Effector memory CD8-positive, alpha-beta T cell (primary cell): ENCODE measurements at regions not wholly inside any gene's neighbourhood (a gene's known extent, or its start where the extent isn't known, plus 50 kb on each side); places are given as distances from the start of the nearest gene placed in this dataset.

ENCODE experiments used
- ATAC-seq: fragments of 150-1000 bp; cut with Tn5 transposase; replicated peaks from 2 replicates; pipeline ENCODE4 v1.10.0; 2021; ENCODE audit warnings: mild to moderate bottlenecking, moderate library complexity
- DNase-seq, 3 experiments: peaks; one replicate each; pipeline ENCODE4 v3.0.0; 2021
- H3K27ac Mint-ChIP-seq, 2 donors: one replicate each; pipeline ENCODE4 v1.8.0; 2022; ENCODE audit warnings: mild to moderate bottlenecking in 2 of 2, mixed read lengths in 2 of 2, moderate library complexity in 2 of 2
- H3K27me3 Mint-ChIP-seq, 2 donors: one replicate each; pipeline ENCODE4 v1.8.0; 2022; ENCODE audit warnings: mixed read lengths in 2 of 2
- H3K36me3 Mint-ChIP-seq: one replicate; pipeline ENCODE4 v1.8.0; 2022; ENCODE audit warnings: mild to moderate bottlenecking, moderate library complexity, mixed read lengths; ENCODE audit not compliant: insufficient read depth
- H3K4me1 Mint-ChIP-seq, 2 donors: one replicate each; pipeline ENCODE4 v1.8.0; 2022; ENCODE audit warnings: low read depth in 2 of 2, mixed read lengths in 2 of 2
- H3K4me3 Mint-ChIP-seq, 2 donors: one replicate each; pipeline ENCODE4 v1.8.0; 2022; ENCODE audit warnings: mild to moderate bottlenecking in 2 of 2, mixed read lengths in 2 of 2, moderate library complexity in 2 of 2
- H3K9me3 Mint-ChIP-seq, 2 donors: one replicate each; pipeline ENCODE4 v1.8.0; 2022; ENCODE audit warnings: mixed read lengths in 2 of 2

DNA sequence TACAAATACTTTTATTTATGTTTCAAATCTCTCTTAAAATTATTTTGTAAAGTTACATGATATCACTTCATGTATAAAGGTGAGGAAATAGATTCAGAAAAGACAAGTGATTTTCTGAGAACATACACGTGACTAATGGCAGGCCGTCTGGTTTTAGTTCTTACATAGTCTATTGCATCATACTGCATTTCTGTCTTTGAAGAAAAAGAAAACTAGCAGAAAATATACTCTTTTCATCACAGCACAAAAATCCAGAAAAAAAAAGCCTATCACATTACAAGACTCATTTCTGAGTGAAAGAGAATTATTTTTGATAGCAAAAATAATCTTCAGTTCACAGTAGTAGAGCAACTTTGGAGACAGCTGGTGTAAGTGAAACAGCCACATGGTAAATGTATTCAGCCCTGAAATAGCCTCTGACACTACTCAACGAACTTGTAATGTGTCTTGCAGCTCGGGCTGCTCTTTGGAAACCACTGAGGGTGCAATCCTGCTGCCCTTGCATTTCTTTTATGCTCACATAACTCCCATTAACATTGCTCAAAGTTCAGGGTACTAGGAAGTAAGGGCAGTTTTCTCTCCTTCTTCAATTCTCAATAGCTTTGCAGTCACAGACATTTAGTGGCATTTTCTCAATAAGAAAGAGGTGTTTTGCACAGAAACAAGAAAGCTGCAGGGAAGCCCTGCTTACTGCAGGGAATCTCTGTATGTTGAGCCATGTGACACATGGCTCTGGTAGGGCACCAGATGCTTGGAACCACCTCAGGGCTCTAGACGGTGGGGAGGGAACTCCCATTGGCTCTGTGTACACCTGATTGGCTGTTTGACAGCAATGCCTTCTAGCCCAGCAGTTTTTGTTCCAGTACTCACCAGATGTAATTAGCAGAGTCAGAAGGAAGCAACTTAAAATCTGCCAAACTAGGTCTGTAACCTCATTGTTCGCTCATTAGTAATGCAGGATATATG, 845.3 kb upstream of the PTPRD start:
- DNase-seq (no peak), ATAC-seq (no peak)
- no peak overlapping the region for H3K27ac Mint-ChIP-seq
- H3K4me1 Mint-ChIP-seq, result no peaks in the 10 kb centered on the region
- no peaks in the 10 kb centered on the region for H3K36me3 Mint-ChIP-seq
- peaks cover 5 to 6% of the 10 kb centered on the region in 2 donors for H3K9me3 Mint-ChIP-seq
- no peaks in the 10 kb centered on the region for H3K27me3 Mint-ChIP-seq
- no peak overlapping the region for H3K4me3 Mint-ChIP-seq

DNA sequence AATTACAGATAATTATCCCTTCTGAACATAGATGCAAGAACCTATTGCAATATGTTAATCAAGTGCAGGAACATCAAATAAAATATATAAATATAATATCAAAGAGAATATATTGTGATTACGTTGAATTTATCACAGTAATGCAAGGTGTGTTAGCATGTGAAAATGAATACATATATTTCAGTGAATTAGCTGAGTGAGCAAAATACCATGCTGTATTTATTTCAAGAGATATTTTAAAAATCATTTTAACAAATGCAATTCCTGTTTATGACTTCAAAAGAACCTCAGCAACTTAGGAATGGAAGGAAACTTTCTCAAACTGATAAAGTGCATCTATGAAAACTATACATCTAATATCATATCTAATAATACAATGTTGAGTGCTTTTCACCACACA, 856.9 kb upstream of the PTPRD start:
- ATAC-seq (no peak), DNase-seq (no peak)
- no peaks in the 10 kb centered on the region for H3K27me3 Mint-ChIP-seq
- H3K4me3 Mint-ChIP-seq, result no peak overlapping the region
- no peaks in the 10 kb centered on the region for H3K4me1 Mint-ChIP-seq
- peaks cover 0 to 3% of the 10 kb centered on the region in 2 donors for H3K9me3 Mint-ChIP-seq
- no peak overlapping the region for H3K27ac Mint-ChIP-seq
- no peaks in the 10 kb centered on the region for H3K36me3 Mint-ChIP-seq

DNA sequence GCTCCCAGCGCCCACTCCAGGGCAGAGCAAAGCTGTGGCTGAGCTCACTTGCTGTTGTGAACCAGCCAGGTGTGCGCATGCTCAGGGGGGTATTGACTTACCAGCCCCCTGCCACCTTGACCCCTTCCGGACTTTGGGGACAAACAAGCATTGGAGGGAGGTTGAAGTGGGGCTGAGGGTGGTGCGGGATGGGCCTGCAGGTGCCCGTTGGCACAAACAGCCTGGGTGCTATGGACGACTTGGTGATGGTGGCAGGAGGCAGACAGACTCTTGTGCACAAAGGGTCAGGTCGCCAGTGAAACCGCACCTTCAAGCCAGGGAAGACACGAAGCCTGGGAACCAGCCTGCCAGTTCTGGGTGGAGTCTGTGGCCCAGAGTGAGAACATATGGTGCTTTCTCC, 858.5 kb upstream of the PTPRD start:
- ATAC-seq (no peak), DNase-seq (no peak)
- no peak overlapping the region for H3K4me3 Mint-ChIP-seq
- no peaks in the 10 kb centered on the region for H3K4me1 Mint-ChIP-seq
- no peak overlapping the region for H3K27ac Mint-ChIP-seq
- H3K36me3 Mint-ChIP-seq, result no peaks in the 10 kb centered on the region
- no peaks in the 10 kb centered on the region for H3K27me3 Mint-ChIP-seq
- H3K9me3 Mint-ChIP-seq, result peaks cover 0 to 4% of the 10 kb centered on the region in 2 donors

DNA sequence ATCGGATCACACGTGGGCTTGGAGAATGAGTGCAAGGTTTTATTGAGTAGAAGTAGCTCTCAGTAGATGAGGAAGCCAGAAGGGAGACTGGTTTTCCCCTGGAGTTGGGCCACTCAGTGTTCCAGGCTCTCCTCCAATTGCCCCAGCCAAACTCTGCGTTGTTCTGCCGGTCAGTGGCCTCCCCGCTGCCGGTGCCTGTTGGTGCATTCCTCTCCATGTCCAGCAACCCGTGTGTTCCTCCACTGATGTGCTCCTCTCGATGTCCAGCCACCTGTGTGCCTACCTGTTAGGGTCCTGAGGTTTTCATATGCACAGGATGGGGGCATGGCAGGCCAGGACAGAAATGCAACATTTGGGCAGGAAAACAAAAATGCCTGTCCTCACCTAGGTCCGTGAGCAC, 888.0 kb upstream of the PTPRD start:
- DNase-seq, result no peak
- Mint-ChIP-seq H3K27ac (no peak overlapping the region), H3K9me3 (peaks cover 8 to 10% of the 10 kb centered on the region in 2 donors), H3K27me3 (no peaks in the 10 kb centered on the region), H3K36me3 (no peaks in the 10 kb centered on the region), H3K4me1 (no peaks in the 10 kb centered on the region), H3K4me3 (no peak overlapping the region)
- no peak for ATAC-seq

DNA sequence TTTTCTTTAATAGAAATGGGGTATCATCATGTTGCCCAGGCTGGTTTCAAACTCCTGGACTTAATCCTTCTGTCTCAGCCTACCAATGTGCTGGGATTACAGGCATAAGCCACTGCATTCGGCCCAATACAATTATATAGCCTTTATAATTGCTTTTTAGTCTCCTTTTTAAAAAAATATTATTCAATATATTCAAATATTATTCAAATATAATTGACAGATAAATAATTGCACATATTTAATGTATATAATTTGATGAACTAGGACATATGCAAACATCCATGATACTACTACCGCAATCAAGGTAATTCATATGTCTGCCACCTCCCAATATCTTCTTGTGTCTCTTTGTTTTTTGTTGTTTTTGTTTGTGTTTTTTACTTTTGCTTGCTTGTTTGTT, 894.2 kb upstream of the PTPRD start:
- Mint-ChIP-seq H3K4me1 (no peaks in the 10 kb centered on the region), H3K9me3 (peaks cover 12 to 16% of the 10 kb centered on the region in 2 donors), H3K27me3 (no peaks in the 10 kb centered on the region), H3K4me3 (no peak overlapping the region), H3K36me3 (no peaks in the 10 kb centered on the region), H3K27ac (no peak overlapping the region)
- no peak for ATAC-seq
- DNase-seq, result no peak

DNA sequence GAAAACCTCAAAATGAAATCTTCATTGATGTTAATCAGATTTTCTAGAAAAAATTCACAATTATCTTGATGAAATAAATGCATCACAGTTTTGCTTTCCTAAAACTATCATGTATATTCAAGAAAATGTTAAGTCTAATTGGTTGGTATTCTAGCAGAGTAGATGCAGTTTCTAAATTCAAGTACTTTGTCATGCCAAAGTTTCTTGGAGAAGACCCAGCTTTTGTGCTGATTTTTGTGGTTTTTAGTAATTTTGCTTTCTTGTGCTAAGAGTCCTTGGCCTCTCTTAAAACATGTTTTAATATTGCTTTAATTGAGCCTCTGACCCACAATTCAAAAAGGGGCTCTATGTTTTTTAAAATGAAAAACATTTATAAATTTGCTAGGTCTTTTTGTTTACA, 924.8 kb upstream of the PTPRD start:
- DNase-seq, result no peak
- ATAC-seq, result no peak
- Mint-ChIP-seq H3K4me1 (no peaks in the 10 kb centered on the region), H3K27me3 (no peaks in the 10 kb centered on the region), H3K9me3 (peaks cover 0 to 4% of the 10 kb centered on the region in 2 donors), H3K27ac (no peak overlapping the region), H3K36me3 (no peaks in the 10 kb centered on the region), H3K4me3 (no peak overlapping the region)

DNA sequence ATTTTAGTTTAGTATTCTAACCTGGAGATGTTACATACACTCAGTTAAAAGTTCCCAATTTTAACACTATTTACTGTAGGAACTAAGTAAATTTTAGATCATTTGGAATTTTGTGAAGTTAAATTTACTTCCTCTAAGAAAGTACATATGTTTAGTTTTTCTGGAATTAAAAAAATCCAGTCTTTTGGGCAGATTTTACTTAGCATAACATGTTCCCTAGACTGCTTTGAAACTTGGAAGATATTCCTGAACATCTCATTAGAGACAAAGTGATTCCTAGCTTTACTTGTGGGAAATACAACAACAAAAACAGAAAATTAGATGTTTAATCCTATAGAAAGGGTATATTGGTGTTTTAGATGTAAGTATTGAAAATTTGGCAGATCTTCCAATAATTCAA, 930.0 kb upstream of the PTPRD start:
- H3K4me1 Mint-ChIP-seq, result no peaks in the 10 kb centered on the region
- H3K4me3 Mint-ChIP-seq, result no peak overlapping the region
- no peaks in the 10 kb centered on the region for H3K36me3 Mint-ChIP-seq
- H3K27me3 Mint-ChIP-seq, result no peaks in the 10 kb centered on the region
- no peak for ATAC-seq
- peaks cover 0 to 2% of the 10 kb centered on the region in 2 donors for H3K9me3 Mint-ChIP-seq
- H3K27ac Mint-ChIP-seq, result no peak overlapping the region
- DNase-seq, result no peak

DNA sequence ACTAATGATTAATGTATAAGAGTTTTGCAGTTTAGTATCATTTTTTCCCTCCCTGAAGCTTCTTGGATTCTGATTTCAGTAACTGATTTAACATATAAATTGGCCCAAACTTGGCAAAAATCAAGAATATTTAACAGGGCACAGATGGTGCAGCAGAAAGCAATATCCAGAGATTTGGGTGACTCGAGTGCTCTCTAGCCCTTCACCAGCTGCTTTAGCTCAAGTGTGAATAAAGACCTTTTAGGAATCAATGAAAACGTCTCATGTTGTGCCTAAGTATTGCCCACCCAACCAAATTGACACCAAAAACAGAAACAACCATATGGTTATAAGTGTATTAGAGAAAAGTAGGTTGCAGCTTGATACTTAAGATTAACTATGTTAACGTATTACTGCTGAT, 933.4 kb upstream of the PTPRD start:
- no peaks in the 10 kb centered on the region for H3K27me3 Mint-ChIP-seq
- no peak overlapping the region for H3K27ac Mint-ChIP-seq
- H3K4me1 Mint-ChIP-seq, result no peaks in the 10 kb centered on the region
- DNase-seq (no peak), ATAC-seq (no peak)
- H3K9me3 Mint-ChIP-seq, result peaks cover 0 to 2% of the 10 kb centered on the region in 2 donors
- no peaks in the 10 kb centered on the region for H3K36me3 Mint-ChIP-seq
- no peak overlapping the region for H3K4me3 Mint-ChIP-seq

DNA sequence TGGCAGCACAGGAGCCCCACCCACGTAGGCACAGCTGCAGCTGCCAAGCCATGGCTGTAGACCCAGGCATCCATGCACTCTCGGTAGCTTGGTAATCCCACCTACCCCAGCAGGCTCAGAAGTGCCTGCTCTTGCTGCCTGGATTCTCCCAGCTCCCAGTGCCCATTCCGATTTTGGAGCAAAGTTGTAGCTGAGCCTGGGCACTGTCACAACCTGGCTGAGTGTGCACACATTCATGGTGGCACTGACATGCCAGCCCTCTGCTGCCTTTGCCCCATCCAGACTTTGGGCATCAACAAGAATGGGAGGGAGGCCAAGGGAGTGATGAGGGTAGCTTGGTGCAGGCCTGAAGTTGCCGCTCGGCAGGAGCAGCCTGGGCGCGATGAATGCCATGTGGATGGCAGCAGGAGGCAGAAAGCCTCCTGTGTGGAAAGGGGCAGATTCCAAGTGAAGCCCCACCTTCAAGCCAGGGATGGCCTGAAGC, 936.6 kb upstream of the PTPRD start:
- ATAC-seq (no peak), DNase-seq (no peak)
- Mint-ChIP-seq H3K27ac (no peak overlapping the region), H3K4me3 (no peak overlapping the region), H3K9me3 (peaks cover 3 to 7% of the 10 kb centered on the region in 2 donors), H3K27me3 (no peaks in the 10 kb centered on the region), H3K4me1 (no peaks in the 10 kb centered on the region), H3K36me3 (no peaks in the 10 kb centered on the region)

DNA sequence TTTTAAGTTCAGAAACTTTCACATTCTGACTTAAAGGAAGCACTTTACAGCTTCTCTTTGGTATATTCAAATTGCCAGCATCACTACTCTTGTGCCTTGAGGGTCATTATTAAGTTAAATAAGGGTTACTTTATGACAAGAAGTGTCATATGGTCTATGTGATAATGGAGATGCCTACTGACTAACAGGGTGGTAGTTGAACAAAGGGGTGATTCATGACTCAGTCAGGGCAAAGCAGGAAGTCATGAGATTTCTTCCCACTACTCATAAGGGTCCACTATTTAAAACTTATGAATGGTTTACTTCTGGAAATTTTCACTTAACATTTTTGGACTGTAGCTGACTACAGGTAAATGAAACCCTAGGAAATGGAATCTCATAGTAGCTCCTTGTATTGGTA, 938.3 kb upstream of the PTPRD start:
- Mint-ChIP-seq H3K36me3 (no peaks in the 10 kb centered on the region), H3K9me3 (peaks cover 4 to 7% of the 10 kb centered on the region in 2 donors), H3K4me3 (no peak overlapping the region), H3K27me3 (no peaks in the 10 kb centered on the region), H3K4me1 (no peaks in the 10 kb centered on the region), H3K27ac (no peak overlapping the region)
- DNase-seq (no peak), ATAC-seq (no peak)

DNA sequence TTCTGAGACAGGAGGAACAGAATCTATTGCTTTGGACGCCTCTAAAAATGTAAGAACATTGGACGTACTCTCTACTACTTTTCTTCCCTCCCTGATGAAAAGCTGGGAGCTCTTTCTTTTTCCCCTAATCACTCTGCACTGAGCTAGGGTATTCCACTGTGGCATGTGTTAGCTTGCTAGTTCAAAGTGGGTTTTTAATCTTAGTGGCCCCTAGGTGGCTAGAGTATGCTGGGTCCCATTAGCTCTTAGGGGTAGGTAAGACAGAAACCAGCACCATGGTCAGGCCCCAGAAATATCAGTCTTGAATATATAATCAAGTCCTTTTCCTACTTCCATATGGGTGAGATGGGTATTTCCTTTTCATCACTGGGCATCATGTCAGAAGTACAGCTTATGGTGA, 945.2 kb upstream of the PTPRD start:
- Mint-ChIP-seq H3K27ac (no peak overlapping the region), H3K4me3 (no peak overlapping the region), H3K27me3 (no peaks in the 10 kb centered on the region), H3K4me1 (no peaks in the 10 kb centered on the region), H3K9me3 (peaks cover 6 to 19% of the 10 kb centered on the region in 2 donors), H3K36me3 (no peaks in the 10 kb centered on the region)
- DNase-seq (no peak), ATAC-seq (no peak)

DNA sequence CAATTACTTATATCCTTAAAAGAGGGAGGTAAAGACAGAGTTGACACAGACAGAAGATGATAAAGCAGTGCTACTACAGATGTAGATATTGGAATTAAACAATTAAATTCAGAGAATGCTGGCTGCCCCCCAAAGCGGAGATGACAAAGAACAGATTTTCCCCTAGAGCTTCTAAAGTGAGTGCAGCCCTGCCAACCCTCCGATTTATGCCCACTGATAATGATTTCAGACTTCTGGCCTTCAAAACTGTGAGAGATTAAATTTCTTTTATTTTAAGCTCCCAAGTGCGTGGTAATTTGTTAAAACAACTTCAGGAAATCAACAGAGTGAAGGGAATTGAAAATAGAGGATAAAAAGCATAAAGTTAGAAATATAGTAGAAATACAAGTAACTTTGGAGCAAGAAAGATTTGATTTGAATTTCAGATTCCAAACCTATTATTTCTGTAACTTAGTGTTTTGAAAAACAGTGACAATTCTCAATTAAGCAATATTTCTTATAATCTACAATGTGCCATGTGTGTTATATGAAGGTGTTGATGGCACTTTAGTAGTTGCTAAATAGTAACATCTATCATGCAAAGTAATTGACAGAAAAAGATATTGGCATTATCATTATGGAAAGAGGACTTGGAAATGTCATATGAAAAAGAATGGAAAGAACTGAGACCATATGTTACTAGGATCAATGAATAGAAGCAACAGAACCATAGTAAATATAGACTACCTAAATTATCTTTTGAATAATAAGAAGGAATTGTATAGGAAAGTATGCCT, 946.4 kb upstream of the PTPRD start:
- Mint-ChIP-seq H3K4me1 (no peaks in the 10 kb centered on the region), H3K27me3 (no peaks in the 10 kb centered on the region), H3K9me3 (peaks cover 7 to 19% of the 10 kb centered on the region in 2 donors), H3K36me3 (no peaks in the 10 kb centered on the region), H3K4me3 (no peak overlapping the region), H3K27ac (no peak overlapping the region)
- DNase-seq (no peak), ATAC-seq (no peak)

DNA sequence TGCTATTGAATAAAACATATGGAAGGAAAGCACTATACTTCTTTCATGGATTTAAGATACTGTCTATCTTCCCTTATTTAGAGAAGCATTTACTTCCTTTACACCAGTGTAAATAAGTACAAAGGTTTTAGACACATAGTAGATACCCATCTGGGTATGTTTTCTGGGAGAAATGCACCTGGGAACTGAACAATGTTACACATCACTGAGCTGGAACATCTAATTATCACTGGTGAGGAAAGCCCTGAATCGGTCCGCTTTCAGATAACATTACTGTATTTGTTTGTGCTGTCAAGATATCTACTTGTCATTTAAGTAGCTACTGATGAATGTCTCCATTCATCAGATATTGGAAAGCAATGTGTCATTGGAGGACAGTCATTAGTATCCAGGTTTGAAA, 964.7 kb upstream of the PTPRD start:
- no peaks in the 10 kb centered on the region for H3K36me3 Mint-ChIP-seq
- no peak overlapping the region for H3K27ac Mint-ChIP-seq
- H3K9me3 Mint-ChIP-seq, result peaks cover 0 to 8% of the 10 kb centered on the region in 2 donors
- DNase-seq (no peak), ATAC-seq (no peak)
- H3K4me1 Mint-ChIP-seq, result no peaks in the 10 kb centered on the region
- H3K4me3 Mint-ChIP-seq, result no peak overlapping the region
- H3K27me3 Mint-ChIP-seq, result no peaks in the 10 kb centered on the region

DNA sequence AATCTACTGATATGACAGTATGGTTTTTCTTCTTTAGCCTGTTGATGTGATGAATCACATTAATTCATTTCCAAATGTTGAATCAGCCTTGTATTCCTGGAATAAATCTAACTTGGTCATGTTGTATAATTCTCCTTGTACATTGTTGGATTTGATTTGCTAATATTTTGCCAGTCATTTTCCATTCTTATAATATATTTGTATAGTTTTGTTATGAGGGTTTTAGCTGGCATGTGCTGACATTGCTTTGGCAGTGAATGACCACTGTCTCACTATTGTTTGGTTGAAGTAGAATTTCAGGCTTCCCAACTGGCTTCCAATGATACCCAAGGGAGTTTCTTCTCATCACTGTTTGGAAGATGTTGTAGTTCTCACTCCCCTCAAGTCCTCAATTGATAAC, 983.0 kb upstream of the PTPRD start:
- Mint-ChIP-seq H3K4me3 (no peak overlapping the region), H3K4me1 (no peaks in the 10 kb centered on the region), H3K9me3 (peaks cover 0 to 5% of the 10 kb centered on the region in 2 donors), H3K36me3 (no peaks in the 10 kb centered on the region), H3K27ac (no peak overlapping the region), H3K27me3 (no peaks in the 10 kb centered on the region)
- ATAC-seq (no peak), DNase-seq (no peak)
